Pancreas (tissue), 10 donors: ENCODE measurements at regions not wholly inside any gene's neighbourhood (a gene's known extent, or its start where the extent isn't known, plus 50 kb on each side); places are given as distances from the start of the nearest gene placed in this dataset.

ENCODE experiments used
- ATAC-seq, 4 donors: fragments of 200-7000 bp; cut with Tn5 transposase; one replicate each; pipeline versions ENCODE4 v1.8.0 to v1.9.1; 2020; ENCODE audit warnings: mild to moderate bottlenecking in 4 of 4, moderate library complexity in 4 of 4
- DNase-seq, 6 donors: peaks; one replicate each; pipeline ENCODE4 v3.0.0-alpha.2; 2020
- FAIRE-seq: peaks from 2 replicates; lab custom pipeline; 2012; peaks lifted over from hg19 to GRCh38; lab: Jason Lieb, UNC
- H3K27ac ChIP-seq, 4 donors: fragments of 200-600 bp; sonication (generic); 1 replicate in 3 of 4; 2 replicates in 1 of 4; pipeline versions ENCODE4 v1.5.0 to v1.8.0; 2020
- H3K27me3 ChIP-seq, 4 donors: fragments of 200-600 bp; one replicate each; pipeline ENCODE4 v1.8.0; 2021
- H3K36me3 ChIP-seq, 3 donors: fragments of 200-600 bp; sonication (generic) in 1 of 3; one replicate each; pipeline versions ENCODE4 v1.5.0 to v1.8.0; 2020 to 2021
- H3K4me1 ChIP-seq, 3 donors: fragments of 200-600 bp; one replicate each; pipeline ENCODE4 v1.8.0; 2021
- H3K4me3 ChIP-seq, 4 donors: fragments of 200-600 bp; sonication (generic) in 2 of 4; one replicate each; pipeline versions ENCODE4 v1.5.0 to v1.8.0; 2020 to 2021
- H3K9me3 ChIP-seq, 4 donors: fragments of 200-600 bp; one replicate each; pipeline ENCODE4 v1.8.0; 2021
- CTCF ChIP-seq, 4 donors: fragments of 200-600 bp; sonication (generic) in 3 of 4; IDR thresholded peaks; one replicate each; pipeline versions ENCODE4 v1.5.0 to v1.8.0; 2021; ENCODE audit warnings: antibody characterized with exemption in 4 of 4
- WGBS, 2 donors: extraction: QIAGEN DNeasy Blood & Tissue Kit; methylation state at CpG; one replicate each; pipeline ENCODE4 v1.1.7; 2013; 5-methylcytosine and 5-hydroxymethylcytosine counted together
- intact Hi-C, 3 donors: fragments of 100-400 bp; cut with DNase I; formaldehyde crosslinking; loops; one replicate each; pipeline versions ENCODE4 v1.11.1 to v1.14.2; 2022
- donor health status: healthy with polysubstance abuse.
- donor health status: DM: no; HTN: no; CAD: no; lungs with moderate emphysema.
- donor health status: DM: no; HTN: no; CAD: no.
- donor health status: control.
- donor health status: control.
- donor health status: Bipolar disorder and iron deficiency.
- donor health status: DM: yes; HTN: yes; CAD: no.
- donor health status: DM: no; HTN: no; CAD: no.
- donor health status: DM: no; HTN: no; CAD: no.
- donor health status: DM: yes; HTN: yes; CAD: no.

- 87 to 90% methylated on average over 5 of the region's 5 CpGs for WGBS, 2 donors
- intact Hi-C loops = loop anchor here in 1 of 3 donors (10.0 kb wide), 1 partner anchor 220 kb away; no protein-coding TSS in a partner anchor
- H3K27me3 ChIP-seq = no peaks in the 10 kb centered on the region
- DNase-seq (no peak), ATAC-seq (no peak), FAIRE-seq (no peak)
- no peaks in the 10 kb centered on the region for H3K9me3 ChIP-seq
- TF ChIP-seq CTCF (IDR thresholded peaks at IDR 0.05) = no peak
- peaks cover 17 to 25% (median 23%) of the 10 kb centered on the region in 3 donors for H3K4me1 ChIP-seq
- H3K4me3 ChIP-seq = no peak overlapping the region
- no peak overlapping the region for H3K27ac ChIP-seq
- H3K36me3 ChIP-seq = no peaks in the 10 kb centered on the region
These were observed 72.9 kb upstream of the PMFBP1 start for GRCh38 chr16:72244853-72245252.

GRCh38 chr16:72243621-72244020 lies 71.7 kb upstream of the PMFBP1 start:
- Histone ChIP-seq H3K4me3 (no peak overlapping the region), H3K9me3 (no peaks in the 10 kb centered on the region), H3K27me3 (no peaks in the 10 kb centered on the region), H3K4me1 (peaks cover 9 to 16% (median 14%) of the 10 kb centered on the region in 3 donors), H3K36me3 (no peaks in the 10 kb centered on the region), H3K27ac (no peak overlapping the region)
- WGBS, 2 donors = 72 to 75% methylated on average over 5 of the region's 5 CpGs
- no peak for TF ChIP-seq CTCF (IDR thresholded peaks at IDR 0.05)
- intact Hi-C loops = loop anchor here in 1 of 3 donors (10.0 kb wide), 1 partner anchor 221 kb away; no protein-coding TSS in a partner anchor
- DNase-seq = no peak
- FAIRE-seq = no peak
- ATAC-seq = no peak

- FAIRE-seq (no peak), DNase-seq (no peak), ATAC-seq (no peak)
- H3K4me1 ChIP-seq = peaks cover 6 to 9% (median 8%) of the 10 kb centered on the region in 3 donors
- intact Hi-C loops = loop anchor here in 1 of 3 donors (10.0 kb wide), 1 partner anchor 222 kb away; no protein-coding TSS in a partner anchor
- H3K9me3 ChIP-seq = no peaks in the 10 kb centered on the region
- WGBS, 2 donors = 88 to 91% methylated on average over 4 of the region's 4 CpGs
- no peak overlapping the region for H3K4me3 ChIP-seq
- no peak for TF ChIP-seq CTCF (IDR thresholded peaks at IDR 0.05)
- no peak overlapping the region for H3K27ac ChIP-seq
- H3K27me3 ChIP-seq = no peaks in the 10 kb centered on the region
- no peaks in the 10 kb centered on the region for H3K36me3 ChIP-seq
These were observed 70.8 kb upstream of the PMFBP1 start for GRCh38 chr16:72242757-72243156.

- ATAC-seq = peak; percentile 84 to 98 (median 97)
These were observed 70.0 kb upstream of the PMFBP1 start for GRCh38 chr16:72241930-72242329.

More at GRCh38 chr16:72241930-72242329, 70.0 kb upstream of the PMFBP1 start:
- H3K27me3 ChIP-seq = no peaks in the 10 kb centered on the region
- H3K27ac ChIP-seq = no peak overlapping the region
- 29 to 30% methylated on average over 7 of the region's 7 CpGs for WGBS, 2 donors
- no peak overlapping the region for H3K4me3 ChIP-seq
- no peak for FAIRE-seq
- peaks cover 0 to under 1% (median 0%) of the 10 kb centered on the region in 3 donors for H3K4me1 ChIP-seq
- H3K36me3 ChIP-seq = no peaks in the 10 kb centered on the region
- H3K9me3 ChIP-seq = no peaks in the 10 kb centered on the region
- peak; percentile 22 to 67 (median 58) for TF ChIP-seq CTCF (IDR thresholded peaks at IDR 0.05)
- intact Hi-C loops = loop anchor here in 1 of 3 donors (10.0 kb wide), 1 partner anchor 223 kb away; no protein-coding TSS in a partner anchor
- peak in 1 of 6 donors; percentile 24 for DNase-seq
